ENCODE measurements at regions not wholly inside any gene's neighbourhood (a gene's known extent, or its start where the extent isn't known, plus 50 kb on each side); places are given as distances from the start of the nearest gene placed in this dataset.
"Not testable (repeated sequence)": the region's sequence is repeated elsewhere in the genome, so short reads cannot be mapped to it uniquely, and the experiment has no call there.

DNA sequence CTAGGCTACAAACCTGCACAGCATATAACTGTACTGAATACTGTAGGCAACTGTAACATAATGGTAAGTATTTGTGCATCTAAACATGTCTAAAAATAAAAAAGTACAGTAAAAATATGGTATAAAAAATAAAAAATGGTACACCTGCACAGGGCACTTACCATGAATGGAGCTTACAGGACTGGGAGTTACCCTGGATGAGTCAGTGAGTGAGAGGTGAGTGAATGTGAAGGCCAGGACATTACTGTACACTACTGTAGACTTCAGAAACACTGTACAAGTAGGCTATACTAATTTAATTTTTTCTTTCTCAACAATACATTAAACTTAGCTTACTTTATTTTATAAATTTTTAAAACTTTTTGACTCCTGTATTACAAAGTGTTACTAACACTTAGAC is 265.3 kb downstream of the KLF13 start:
- H3K27ac Mint-ChIP-seq = no peak overlapping the region
- no peak for ATAC-seq (ENCODE audit: low read depth)
- H3K4me1 Mint-ChIP-seq = no peaks in the 10 kb centered on the region
- no peaks in the 10 kb centered on the region for H3K36me3 Mint-ChIP-seq
- H3K9me3 Mint-ChIP-seq = no peaks in the 10 kb centered on the region
- H3K4me3 Mint-ChIP-seq = no peak overlapping the region
- DNase-seq (ENCODE audit: low spot score in 2 of 2) = no peak
- H3K27me3 Mint-ChIP-seq = peaks cover 9% of the 10 kb centered on the region

DNA sequence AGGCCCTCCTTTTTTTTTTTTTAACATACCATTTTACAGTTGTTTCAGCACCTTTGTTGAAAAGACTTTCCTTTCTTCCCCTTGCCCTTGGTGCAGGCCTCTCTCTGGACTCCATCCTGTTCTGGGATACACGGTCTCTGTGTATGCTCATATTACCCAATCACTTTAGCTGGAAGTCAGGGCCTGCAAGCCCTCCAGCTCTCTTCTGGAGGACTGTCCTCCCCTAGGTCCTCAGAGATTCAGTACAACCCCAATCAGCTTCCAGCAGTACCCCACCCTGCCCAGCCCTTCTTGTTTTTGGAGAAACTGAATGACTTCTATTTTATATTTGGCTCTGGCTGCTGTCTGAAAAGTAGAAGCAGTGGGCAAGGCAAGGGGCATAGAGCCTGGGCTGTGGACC is 270.8 kb downstream of the KLF13 start:
- Mint-ChIP-seq H3K27ac (no peak overlapping the region), H3K9me3 (peaks cover 3% of the 10 kb centered on the region), H3K4me3 (no peak overlapping the region), H3K4me1 (no peaks in the 10 kb centered on the region), H3K27me3 (peaks cover 6% of the 10 kb centered on the region), H3K36me3 (no peaks in the 10 kb centered on the region)
- DNase-seq (ENCODE audit: low spot score in 2 of 2) (no peak), ATAC-seq (ENCODE audit: low read depth) (no peak)

DNA sequence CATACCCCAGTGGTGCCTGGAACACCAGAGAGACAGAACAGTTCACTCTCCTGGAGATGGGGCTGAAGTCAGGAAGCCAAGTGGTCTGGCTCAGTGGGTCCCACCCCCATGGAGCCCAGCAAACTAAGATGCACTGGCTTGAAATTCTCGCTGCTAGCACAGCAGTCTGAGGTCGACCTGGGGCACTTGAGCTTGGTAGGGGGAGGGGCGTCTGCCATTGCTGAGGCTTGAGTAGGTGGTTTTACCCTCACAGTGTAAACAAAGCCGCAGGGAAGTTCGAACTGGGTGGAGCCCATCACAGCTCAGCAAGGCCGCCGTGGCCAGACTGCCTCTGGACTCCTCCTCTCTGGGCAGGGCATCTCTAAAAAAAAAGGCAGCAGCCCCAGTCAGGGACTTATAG is 272.0 kb downstream of the KLF13 start:
- Mint-ChIP-seq H3K4me3 (no peak overlapping the region), H3K27ac (no peak overlapping the region), H3K9me3 (peaks cover 5% of the 10 kb centered on the region), H3K27me3 (peaks cover 6% of the 10 kb centered on the region), H3K36me3 (no peaks in the 10 kb centered on the region), H3K4me1 (no peaks in the 10 kb centered on the region)
- ATAC-seq (ENCODE audit: low read depth) = no peak
- no peak for DNase-seq (ENCODE audit: low spot score in 2 of 2)

DNA sequence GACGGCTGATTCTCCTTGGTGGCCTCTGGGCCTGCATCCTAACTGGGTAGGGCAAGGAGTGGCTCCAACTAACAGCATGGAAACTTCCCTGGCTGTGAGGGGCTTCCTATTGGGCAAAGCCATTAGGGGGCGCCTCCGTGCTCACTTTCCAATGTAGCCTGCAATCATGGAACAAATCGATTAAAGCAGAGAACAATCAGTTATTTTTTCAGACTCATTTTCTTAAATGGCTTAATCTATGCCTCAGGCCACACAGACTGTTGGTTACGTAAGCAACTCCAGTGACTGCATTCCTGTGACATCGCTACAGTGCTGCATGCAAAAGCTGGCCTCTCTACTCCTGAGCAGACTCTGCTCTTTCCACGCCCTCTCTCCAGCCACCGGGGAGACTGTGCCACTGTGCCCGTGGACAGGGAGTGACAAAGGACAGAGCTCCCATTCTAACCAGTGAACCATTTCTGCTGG is 278.9 kb downstream of the KLF13 start:
- H3K4me3 Mint-ChIP-seq = no peak overlapping the region
- no peak overlapping the region for H3K27ac Mint-ChIP-seq
- peaks cover 5% of the 10 kb centered on the region for H3K9me3 Mint-ChIP-seq
- H3K36me3 Mint-ChIP-seq = no peaks in the 10 kb centered on the region
- ATAC-seq (ENCODE audit: low read depth) (no peak), DNase-seq (ENCODE audit: low spot score in 2 of 2) (no peak)
- H3K4me1 Mint-ChIP-seq = no peaks in the 10 kb centered on the region
- H3K27me3 Mint-ChIP-seq = peaks cover 6% of the 10 kb centered on the region

DNA sequence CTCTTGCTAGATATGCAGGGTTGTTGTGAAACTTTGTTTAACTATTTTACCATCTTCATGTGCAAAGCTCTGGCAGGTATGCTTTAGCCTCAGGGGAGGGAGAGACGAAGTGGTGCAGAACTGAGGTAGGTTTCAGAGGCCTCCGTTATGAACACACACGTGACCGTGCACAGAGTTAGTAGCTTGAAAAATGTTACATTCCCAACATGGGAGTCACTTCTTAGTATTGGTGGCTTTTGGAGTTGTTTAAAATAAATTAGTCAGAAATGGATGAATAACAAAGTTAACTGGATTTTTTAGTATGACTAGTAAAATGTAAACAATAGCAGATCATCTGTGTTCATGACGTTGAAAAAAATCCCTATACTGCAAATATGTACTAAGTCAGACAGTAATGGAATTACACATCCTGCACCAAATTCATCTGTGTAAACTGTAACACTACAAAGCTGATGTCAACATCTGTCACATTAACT is 279.6 kb downstream of the KLF13 start:
- H3K27me3 Mint-ChIP-seq = peaks cover 6% of the 10 kb centered on the region
- peaks cover 5% of the 10 kb centered on the region for H3K9me3 Mint-ChIP-seq
- no peak for DNase-seq (ENCODE audit: low spot score in 2 of 2)

DNA sequence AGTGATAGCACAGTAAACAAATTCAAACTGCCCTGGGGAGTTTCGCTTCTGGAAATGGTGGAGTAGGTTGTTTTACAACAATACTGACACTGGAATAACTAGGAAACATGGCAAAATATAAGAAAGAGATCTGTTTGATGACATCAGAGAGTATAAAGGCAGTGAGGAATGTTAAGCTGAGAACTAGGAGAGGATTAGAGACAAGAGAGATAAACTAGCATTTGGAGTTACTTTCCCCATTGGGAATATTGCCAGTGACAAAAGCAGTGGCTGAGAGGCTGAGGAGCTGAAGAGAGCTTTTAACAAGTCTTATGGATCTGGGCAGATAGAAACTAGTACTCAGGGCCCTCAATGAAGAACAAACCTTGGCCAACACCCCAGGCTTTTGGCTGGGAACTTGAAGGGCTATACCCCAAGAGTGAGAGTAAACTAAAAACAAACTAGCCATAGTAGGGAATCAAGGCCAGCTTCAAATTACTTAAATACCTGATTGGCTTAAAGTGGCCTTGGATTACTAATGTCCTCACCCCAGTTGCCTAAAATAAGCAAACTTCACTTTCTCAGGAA is 280.4 kb downstream of the KLF13 start:
- ATAC-seq (ENCODE audit: low read depth) (no peak), DNase-seq (ENCODE audit: low spot score in 2 of 2) (no peak)
- Mint-ChIP-seq H3K27me3 (peaks cover 6% of the 10 kb centered on the region), H3K4me1 (no peaks in the 10 kb centered on the region), H3K36me3 (no peaks in the 10 kb centered on the region), H3K4me3 (no peak overlapping the region), H3K9me3 (peaks cover 2% of the 10 kb centered on the region), H3K27ac (no peak overlapping the region)

More for the DNA sequence above, 279.6 kb downstream of the KLF13 start:
- Mint-ChIP-seq H3K4me3 (no peak overlapping the region), H3K4me1 (no peaks in the 10 kb centered on the region), H3K36me3 (no peaks in the 10 kb centered on the region), H3K27ac (no peak overlapping the region)
- ATAC-seq (ENCODE audit: low read depth) = no peak

DNA sequence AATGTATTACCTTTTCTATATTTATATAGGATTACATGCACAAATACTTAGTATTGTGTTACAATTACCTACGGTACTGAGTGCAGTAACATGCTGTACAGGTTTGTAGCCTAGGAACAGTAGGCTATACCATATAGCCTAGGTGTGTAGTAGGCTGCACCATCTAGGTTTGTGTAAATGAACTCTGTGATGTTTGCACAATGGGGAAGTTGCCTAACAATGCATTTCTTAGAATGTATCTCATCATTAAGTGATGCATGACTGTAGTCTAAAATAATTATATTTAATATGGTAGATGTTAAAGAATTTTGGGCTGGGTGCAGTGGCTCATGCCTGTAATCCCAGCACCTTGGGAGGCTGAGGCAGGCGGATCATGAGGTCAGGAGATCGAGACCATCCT is 281.0 kb downstream of the KLF13 start:
- Mint-ChIP-seq H3K36me3 (no peaks in the 10 kb centered on the region), H3K4me3 (no peak overlapping the region), H3K27me3 (peaks cover 6% of the 10 kb centered on the region), H3K4me1 (no peaks in the 10 kb centered on the region), H3K9me3 (peaks cover 4% of the 10 kb centered on the region), H3K27ac (no peak overlapping the region)
- no peak for DNase-seq (ENCODE audit: low spot score in 2 of 2)
- no peak for ATAC-seq (ENCODE audit: low read depth)

DNA sequence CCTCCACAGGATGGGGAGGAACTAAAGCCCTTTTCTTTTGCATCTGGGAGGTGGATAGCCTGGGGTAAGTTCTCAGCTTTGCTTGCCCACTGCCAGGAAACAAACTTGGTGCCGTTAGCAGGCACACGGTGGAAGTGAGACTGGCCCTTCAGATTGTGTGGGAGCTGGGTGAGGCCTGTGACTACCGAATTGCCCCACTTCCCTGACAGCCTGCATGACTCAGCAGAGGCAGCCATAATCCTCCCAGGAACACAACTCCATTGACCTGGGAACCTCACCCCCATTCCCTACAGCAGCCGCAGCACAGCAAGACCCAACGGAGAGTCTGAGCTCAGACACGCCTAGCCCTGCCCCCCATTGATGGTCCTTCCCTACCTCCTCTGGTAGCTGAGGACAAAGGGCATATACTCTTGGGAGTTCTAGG is 282.6 kb downstream of the KLF13 start:
- peaks cover 6% of the 10 kb centered on the region for H3K27me3 Mint-ChIP-seq
- no peaks in the 10 kb centered on the region for H3K36me3 Mint-ChIP-seq
- no peaks in the 10 kb centered on the region for H3K4me1 Mint-ChIP-seq
- ATAC-seq (ENCODE audit: low read depth) = no peak
- no peak overlapping the region for H3K27ac Mint-ChIP-seq
- H3K9me3 Mint-ChIP-seq = peaks cover 8% of the 10 kb centered on the region
- DNase-seq (ENCODE audit: low spot score in 2 of 2) = no peak
- no peak overlapping the region for H3K4me3 Mint-ChIP-seq

DNA sequence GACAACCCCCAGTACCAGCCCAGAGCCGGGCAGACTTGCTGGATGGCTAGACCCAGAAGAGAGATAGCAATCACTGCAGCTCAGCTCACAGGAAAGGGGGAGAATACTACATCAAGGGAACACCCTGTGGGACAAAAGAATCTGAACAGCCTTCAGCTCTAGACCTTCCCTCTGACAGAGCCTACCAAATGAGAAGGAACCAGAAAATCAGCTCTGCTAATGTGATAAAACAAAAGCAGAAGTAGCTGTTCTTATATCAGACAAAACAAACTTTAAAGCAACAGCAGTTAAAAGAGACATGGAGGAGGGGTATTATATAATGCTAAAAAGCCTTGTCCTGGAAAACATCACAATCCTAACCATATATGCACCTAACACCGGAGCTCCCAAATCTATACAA is 283.3 kb downstream of the KLF13 start:
- no peak for DNase-seq (ENCODE audit: low spot score in 2 of 2)
- peaks cover 8% of the 10 kb centered on the region for H3K9me3 Mint-ChIP-seq
- no peak for ATAC-seq (ENCODE audit: low read depth)
- no peak overlapping the region for H3K27ac Mint-ChIP-seq
- no peaks in the 10 kb centered on the region for H3K36me3 Mint-ChIP-seq
- H3K27me3 Mint-ChIP-seq = peaks cover 6% of the 10 kb centered on the region
- no peaks in the 10 kb centered on the region for H3K4me1 Mint-ChIP-seq
- H3K4me3 Mint-ChIP-seq = no peak overlapping the region

DNA sequence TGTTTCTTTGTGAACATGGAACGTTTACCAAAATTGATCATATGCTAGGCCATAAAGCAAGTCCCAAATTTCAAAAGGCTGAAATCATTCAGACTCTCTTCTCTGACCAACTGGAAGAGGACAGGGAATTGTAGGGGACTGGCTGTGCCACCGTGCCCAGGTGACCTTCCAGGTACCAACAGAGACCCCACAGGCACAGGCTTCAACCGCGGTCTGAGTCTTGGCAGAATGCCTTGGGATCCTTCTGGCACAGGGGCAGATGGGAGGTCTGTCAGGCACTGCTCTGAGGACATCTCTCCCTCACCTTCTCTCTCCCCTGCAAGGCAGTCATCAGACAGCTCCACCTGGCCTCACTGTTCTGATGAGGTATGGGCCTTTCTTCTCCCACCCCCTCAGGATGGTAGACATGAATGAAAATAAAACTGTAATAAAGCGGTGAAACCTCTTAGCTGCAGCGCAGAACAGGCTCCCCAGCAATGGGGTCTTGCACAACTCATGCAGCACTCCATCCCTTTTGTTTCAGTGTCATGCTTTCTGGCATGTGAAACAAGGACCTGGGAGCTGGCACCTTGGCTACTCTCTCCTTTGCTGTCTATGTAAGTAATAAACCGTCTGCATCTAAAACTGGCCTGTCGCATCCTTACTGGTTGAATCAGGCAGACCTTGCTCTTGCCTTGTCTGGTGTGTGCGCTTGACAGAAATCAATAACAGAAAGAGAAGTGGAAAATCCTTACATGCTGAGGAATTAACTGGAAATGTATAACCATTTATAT is 289.2 kb downstream of the KLF13 start:
- ATAC-seq (ENCODE audit: low read depth) (no peak), DNase-seq (ENCODE audit: low spot score in 2 of 2) (no peak)
- Mint-ChIP-seq H3K9me3 (peaks cover 11% of the 10 kb centered on the region), H3K4me1 (no peaks in the 10 kb centered on the region), H3K4me3 (no peak overlapping the region), H3K27me3 (peaks cover 3% of the 10 kb centered on the region), H3K36me3 (peaks cover 1% of the 10 kb centered on the region), H3K27ac (no peak overlapping the region)

DNA sequence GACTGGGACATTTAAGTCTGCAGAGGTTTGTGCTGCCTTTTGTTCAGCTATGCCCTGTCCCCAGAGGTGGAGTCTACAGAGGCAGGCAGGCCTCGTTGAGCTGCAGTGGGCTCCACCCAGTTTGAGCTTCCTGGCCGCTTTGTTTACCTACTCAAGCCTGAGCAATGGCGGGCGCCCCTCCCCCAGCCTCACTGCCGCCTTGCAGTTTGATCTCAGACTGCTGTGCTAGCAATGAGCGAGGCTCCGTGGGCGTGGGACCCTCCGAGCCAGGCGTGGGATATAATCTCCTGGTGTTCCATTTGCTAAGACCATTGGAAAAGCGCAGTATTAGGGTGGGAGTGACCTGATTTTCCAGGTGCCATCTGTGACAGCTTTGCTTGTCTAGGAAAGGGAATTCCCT is 296.7 kb downstream of the KLF13 start:
- H3K27me3 Mint-ChIP-seq; H3K4me3 Mint-ChIP-seq; H3K36me3 Mint-ChIP-seq; DNase-seq (ENCODE audit: low spot score in 2 of 2); H3K9me3 Mint-ChIP-seq; ATAC-seq (ENCODE audit: low read depth); H3K4me1 Mint-ChIP-seq; H3K27ac Mint-ChIP-seq: not testable (repeated sequence)

DNA sequence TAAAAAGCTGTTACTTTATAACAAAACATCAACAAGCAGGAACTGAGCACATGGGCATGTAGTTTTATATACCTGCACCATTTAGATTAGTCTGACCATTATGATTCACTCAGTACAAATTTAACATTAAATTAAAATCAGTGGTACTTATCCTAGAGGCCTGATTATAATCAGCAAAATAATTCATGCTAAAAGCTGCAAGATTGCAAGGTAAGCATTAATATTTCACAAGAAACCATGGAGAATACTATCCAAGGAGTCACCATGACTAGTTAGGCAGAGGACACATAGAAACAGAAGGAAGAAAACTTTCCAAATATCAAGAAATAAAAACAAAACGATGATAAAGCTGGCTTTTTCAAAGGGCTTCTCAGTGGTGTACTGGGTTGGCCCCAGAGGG is 297.5 kb downstream of the KLF13 start:
- H3K27ac Mint-ChIP-seq; ATAC-seq (ENCODE audit: low read depth); H3K4me1 Mint-ChIP-seq; H3K27me3 Mint-ChIP-seq; H3K9me3 Mint-ChIP-seq; DNase-seq (ENCODE audit: low spot score in 2 of 2); H3K36me3 Mint-ChIP-seq; H3K4me3 Mint-ChIP-seq: not testable (repeated sequence)

DNA sequence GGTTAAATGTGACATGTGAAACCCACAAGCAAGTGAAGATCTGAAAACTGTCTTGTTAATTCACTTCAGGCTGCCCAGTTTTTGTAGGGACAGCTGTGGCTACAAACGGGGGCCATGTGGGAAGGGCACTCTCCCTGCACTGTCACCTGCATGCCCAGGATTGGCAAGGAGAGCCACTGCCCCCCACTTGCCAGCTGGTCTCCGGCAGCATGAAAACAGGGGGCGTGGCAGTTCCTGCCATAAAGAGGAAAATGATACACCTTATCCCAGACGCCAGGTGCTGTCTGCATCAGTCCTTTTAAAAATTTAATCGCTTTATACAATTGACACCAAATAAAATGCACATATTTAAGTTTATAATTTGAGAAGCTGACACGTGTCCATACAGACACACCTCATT is 309.1 kb downstream of the KLF13 start:
- not testable (repeated sequence) for H3K36me3 Mint-ChIP-seq, H3K9me3 Mint-ChIP-seq

DNA sequence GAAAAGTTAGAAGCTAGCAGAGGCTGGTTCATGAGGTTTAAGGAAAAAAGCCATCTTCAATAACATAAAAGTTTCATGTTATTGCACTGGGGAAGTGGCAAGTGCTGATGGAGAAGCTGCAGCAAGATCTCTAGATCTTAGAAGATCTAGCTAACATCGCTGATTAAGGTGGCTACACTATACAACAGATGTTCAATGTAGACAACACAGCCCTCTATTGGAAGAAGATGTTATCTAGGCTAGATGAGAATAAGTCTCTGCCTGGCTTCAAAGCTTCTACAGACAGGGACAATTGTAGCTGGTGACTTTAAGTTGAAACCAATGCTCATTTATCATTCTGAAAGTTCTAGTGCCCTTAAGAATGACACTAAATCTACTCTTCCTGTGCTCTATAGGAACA is 310.3 kb downstream of the KLF13 start:
- ATAC-seq (ENCODE audit: low read depth); H3K9me3 Mint-ChIP-seq; H3K27ac Mint-ChIP-seq; H3K4me1 Mint-ChIP-seq; H3K4me3 Mint-ChIP-seq; DNase-seq (ENCODE audit: low spot score in 2 of 2); H3K36me3 Mint-ChIP-seq: not testable (repeated sequence)
- peaks cover 14% of the 10 kb centered on the region for H3K27me3 Mint-ChIP-seq

More for the DNA sequence above, 309.1 kb downstream of the KLF13 start:
- peaks cover 14% of the 10 kb centered on the region for H3K27me3 Mint-ChIP-seq
- not testable (repeated sequence) for H3K27ac Mint-ChIP-seq; DNase-seq (ENCODE audit: low spot score in 2 of 2); H3K4me1 Mint-ChIP-seq; H3K4me3 Mint-ChIP-seq; ATAC-seq (ENCODE audit: low read depth)

DNA sequence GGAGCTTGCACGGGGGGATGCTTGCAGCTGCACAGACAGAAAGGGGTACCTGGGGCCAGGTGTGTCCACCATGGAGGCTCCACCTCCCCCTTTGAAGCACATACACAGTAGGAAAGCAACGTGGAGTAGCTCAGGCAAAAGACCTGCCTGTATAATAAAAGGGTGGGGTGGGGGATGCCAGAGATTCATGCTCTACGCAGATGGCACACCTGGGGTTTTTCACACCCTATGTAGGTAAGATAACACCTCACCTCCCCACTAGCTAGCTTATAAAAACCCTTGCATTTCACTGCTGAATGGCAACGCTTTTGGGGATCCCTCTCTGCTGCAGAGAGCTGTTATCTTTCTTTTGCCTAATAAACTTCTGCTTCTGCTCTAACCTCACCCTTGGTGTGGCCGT is 317.3 kb downstream of the KLF13 start:
- H3K27ac Mint-ChIP-seq; DNase-seq (ENCODE audit: low spot score in 2 of 2); H3K4me3 Mint-ChIP-seq; H3K9me3 Mint-ChIP-seq; ATAC-seq (ENCODE audit: low read depth); H3K4me1 Mint-ChIP-seq; H3K36me3 Mint-ChIP-seq: not testable (repeated sequence)
- H3K27me3 Mint-ChIP-seq = peaks cover 11% of the 10 kb centered on the region

All from memory B cell (primary cell).